Upper lobe of left lung (tissue), 6 donors: ENCODE measurements at regions not wholly inside any gene's neighbourhood (a gene's known extent, or its start where the extent isn't known, plus 50 kb on each side); places are given as distances from the start of the nearest gene placed in this dataset.

Source experiments
- ATAC-seq, 2 donors: fragments of 200-7000 bp; cut with Tn5 transposase; one replicate each; pipeline ENCODE4 v1.9.1; 2022; ENCODE audit warnings: mild to moderate bottlenecking in 2 of 2, moderate library complexity in 2 of 2; ENCODE audit not compliant: low FRiP score in 2 of 2
- DNase-seq, 2 donors: peaks; one replicate each; pipeline ENCODE4 v3.0.0-alpha.2; 2019 to 2020
- H3K27ac ChIP-seq, 4 donors: fragments of 200-600 bp; sonication (generic); one replicate each; pipeline ENCODE4 v1.5.1; 2016 to 2019
- H3K27me3 ChIP-seq, 4 donors: fragments of 200-600 bp; sonication (generic); one replicate each; pipeline ENCODE4 v1.5.1; 2017 to 2019
- H3K36me3 ChIP-seq, 4 donors: fragments of 200-600 bp; sonication (generic); one replicate each; pipeline ENCODE4 v1.5.1; 2016 to 2019
- H3K4me1 ChIP-seq, 4 donors: fragments of 200-600 bp; sonication (generic); one replicate each; pipeline ENCODE4 v1.5.1; 2018 to 2019
- H3K4me3 ChIP-seq, 4 donors: fragments of 200-600 bp; sonication (generic); one replicate each; pipeline ENCODE4 v1.5.1; 2017 to 2019; ENCODE audit warnings: mild to moderate bottlenecking in 2 of 4, moderate library complexity in 1 of 4
- H3K9me3 ChIP-seq, 4 donors: fragments of 200-600 bp; sonication (generic); one replicate each; pipeline ENCODE4 v1.5.1; 2018 to 2019
- EP300 ChIP-seq, 4 donors: sonication (generic); formaldehyde crosslinking; IDR thresholded peaks; one replicate each; pipeline ENCODE4 v1.5.1; 2017; ENCODE audit warnings: antibody characterized with exemption in 4 of 4, control low read depth in 2 of 4
- POLR2A ChIP-seq, 4 donors: fragments of 450-650 bp; IDR thresholded peaks; one replicate each; pipeline ENCODE4 v1.5.1; 2016 to 2017; ENCODE audit warnings: antibody characterized with exemption in 4 of 4, mild to moderate bottlenecking in 2 of 4
- POLR2AphosphoS5 ChIP-seq, 2 donors: sonication (generic); formaldehyde crosslinking; IDR thresholded peaks; one replicate each; pipeline ENCODE4 v1.5.1; 2017; ENCODE audit warnings: antibody characterized with exemption in 2 of 2
- WGBS, 2 donors: methylation state at CpG; one replicate each; pipeline ENCODE4 v1.1.5; 2017 to 2018; 5-methylcytosine and 5-hydroxymethylcytosine counted together
- TF ChIP-seq, protein P1 (sequence below), 6 experiments: fragments of 450-650 bp in 4 of 6; fragments of 200-600 bp in 2 of 6; sonication (generic) in 2 of 6; IDR thresholded peaks; one replicate each; pipeline ENCODE4 v1.5.1; 2016 to 2019; ENCODE audit warnings: antibody characterized with exemption in 6 of 6
- donor health status: DM: no; HTN: no; CAD: no; lungs with moderate emphysema.
- donor health status: DM: no; HTN: yes; CAD: no; lungs with severe emphysema.

DNA sequence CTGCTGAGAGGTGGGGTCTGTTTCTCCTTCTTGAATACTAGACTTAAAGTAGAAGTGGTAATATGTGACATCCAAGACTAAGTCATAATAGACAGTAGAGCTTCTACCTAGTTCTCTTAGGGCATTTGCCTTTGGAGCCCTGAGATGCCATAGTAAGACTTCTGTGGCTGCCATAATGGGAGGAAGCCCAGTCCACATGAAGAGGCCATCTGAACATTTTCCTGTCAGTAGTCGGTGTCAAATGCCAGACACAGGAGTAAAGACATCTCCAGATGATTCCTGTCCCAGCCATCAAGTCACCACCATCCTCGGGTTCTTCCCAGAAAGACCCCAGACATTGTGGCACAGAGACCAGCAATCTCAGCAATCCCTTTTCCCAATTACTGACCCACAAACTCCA lies 58.1 kb upstream of the IRX6 start:
- no peak for ATAC-seq
- H3K27me3 ChIP-seq: no peaks in the 10 kb centered on the region
- H3K4me3 ChIP-seq: no peak overlapping the region
- no peak overlapping the region for H3K27ac ChIP-seq
- no peaks in the 10 kb centered on the region for H3K36me3 ChIP-seq
- peaks cover 0 to 3% (median 0%) of the 10 kb centered on the region in 4 donors for H3K9me3 ChIP-seq
- H3K4me1 ChIP-seq: no peaks in the 10 kb centered on the region
- WGBS, 2 donors: 78 to 80% methylated on average over 2 of the region's 2 CpGs
- DNase-seq: no peak
- TF ChIP-seq EP300 (IDR thresholded peaks at IDR 0.05): no peak
- TF ChIP-seq POLR2A (IDR thresholded peaks at IDR 0.05): no peak
- no peak for TF ChIP-seq POLR2AphosphoS5 (IDR thresholded peaks at IDR 0.05)
- TF ChIP-seq, protein P1, sequence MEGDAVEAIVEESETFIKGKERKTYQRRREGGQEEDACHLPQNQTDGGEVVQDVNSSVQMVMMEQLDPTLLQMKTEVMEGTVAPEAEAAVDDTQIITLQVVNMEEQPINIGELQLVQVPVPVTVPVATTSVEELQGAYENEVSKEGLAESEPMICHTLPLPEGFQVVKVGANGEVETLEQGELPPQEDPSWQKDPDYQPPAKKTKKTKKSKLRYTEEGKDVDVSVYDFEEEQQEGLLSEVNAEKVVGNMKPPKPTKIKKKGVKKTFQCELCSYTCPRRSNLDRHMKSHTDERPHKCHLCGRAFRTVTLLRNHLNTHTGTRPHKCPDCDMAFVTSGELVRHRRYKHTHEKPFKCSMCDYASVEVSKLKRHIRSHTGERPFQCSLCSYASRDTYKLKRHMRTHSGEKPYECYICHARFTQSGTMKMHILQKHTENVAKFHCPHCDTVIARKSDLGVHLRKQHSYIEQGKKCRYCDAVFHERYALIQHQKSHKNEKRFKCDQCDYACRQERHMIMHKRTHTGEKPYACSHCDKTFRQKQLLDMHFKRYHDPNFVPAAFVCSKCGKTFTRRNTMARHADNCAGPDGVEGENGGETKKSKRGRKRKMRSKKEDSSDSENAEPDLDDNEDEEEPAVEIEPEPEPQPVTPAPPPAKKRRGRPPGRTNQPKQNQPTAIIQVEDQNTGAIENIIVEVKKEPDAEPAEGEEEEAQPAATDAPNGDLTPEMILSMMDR (IDR thresholded peaks at IDR 0.05): no peak

DNA sequence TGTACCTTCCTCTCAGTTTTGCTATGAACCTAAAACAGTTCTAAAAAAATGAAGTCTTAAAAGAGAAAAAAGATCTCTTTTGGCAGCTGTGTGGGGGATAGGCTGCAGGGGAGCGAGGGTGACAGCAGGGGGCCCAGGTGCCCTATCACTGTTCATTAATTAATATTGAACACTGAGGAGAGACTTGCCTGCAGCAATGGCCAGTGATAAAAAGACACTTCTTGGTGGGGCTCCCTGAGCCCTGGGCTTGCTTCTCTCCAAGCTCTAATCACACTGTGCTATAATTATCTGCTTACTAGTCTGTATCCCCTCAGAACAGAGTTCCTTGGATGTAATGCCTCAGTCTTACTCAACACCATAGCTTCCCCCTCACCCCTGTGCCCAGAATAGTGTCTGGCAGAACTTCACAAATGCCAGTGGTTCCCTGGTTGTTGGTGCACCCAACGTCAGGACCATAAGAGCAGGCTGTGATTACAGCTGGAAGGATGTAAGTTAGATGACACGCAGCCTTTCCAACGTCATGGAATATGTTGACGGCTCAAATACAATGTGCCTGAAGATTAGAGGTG lies 52.0 kb upstream of the IRX6 start:
- WGBS, 2 donors: 86 to 92% methylated on average over 4 to 5 of the region's 5 CpGs
- no peak overlapping the region for H3K4me3 ChIP-seq
- DNase-seq (no peak), ATAC-seq (no peak)
- no peak overlapping the region for H3K27ac ChIP-seq
- H3K36me3 ChIP-seq: no peaks in the 10 kb centered on the region
- TF ChIP-seq POLR2A (IDR thresholded peaks at IDR 0.05) (no peak), EP300 (IDR thresholded peaks at IDR 0.05) (no peak), POLR2AphosphoS5 (IDR thresholded peaks at IDR 0.05) (no peak)
- TF ChIP-seq, protein P1 (IDR thresholded peaks at IDR 0.05): no peak
- H3K4me1 ChIP-seq: no peaks in the 10 kb centered on the region
- H3K9me3 ChIP-seq: no peaks in the 10 kb centered on the region
- H3K27me3 ChIP-seq: no peaks in the 10 kb centered on the region

DNA sequence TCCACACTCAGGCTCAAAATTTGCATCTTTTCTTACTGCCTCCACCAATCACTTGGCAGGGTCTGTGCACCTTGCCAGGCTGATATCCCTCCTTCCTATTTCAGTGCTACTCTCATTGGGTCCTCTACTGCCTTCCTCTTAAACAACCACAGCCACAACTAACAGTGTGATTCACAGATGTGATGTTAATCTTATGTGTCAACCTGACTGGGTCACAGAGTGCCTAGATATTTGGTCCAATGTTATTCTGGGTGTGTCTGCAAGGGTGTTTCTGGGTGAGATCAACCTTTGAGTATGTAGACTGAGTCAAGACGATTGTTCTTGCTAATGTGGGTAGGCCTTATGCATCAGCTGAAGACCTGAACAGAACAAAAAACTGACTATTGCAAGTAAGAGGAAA lies 51.3 kb upstream of the IRX6 start:
- 73 to 80% methylated on average over 1 of the region's 1 CpG for WGBS, 2 donors
- ATAC-seq (no peak), DNase-seq (no peak)
- Histone ChIP-seq H3K27me3 (no peaks in the 10 kb centered on the region), H3K27ac (no peak overlapping the region), H3K4me3 (no peak overlapping the region), H3K36me3 (no peaks in the 10 kb centered on the region), H3K4me1 (no peaks in the 10 kb centered on the region), H3K9me3 (no peaks in the 10 kb centered on the region)
- TF ChIP-seq POLR2A (IDR thresholded peaks at IDR 0.05): no peak
- TF ChIP-seq, protein P1 (IDR thresholded peaks at IDR 0.05): no peak

DNA sequence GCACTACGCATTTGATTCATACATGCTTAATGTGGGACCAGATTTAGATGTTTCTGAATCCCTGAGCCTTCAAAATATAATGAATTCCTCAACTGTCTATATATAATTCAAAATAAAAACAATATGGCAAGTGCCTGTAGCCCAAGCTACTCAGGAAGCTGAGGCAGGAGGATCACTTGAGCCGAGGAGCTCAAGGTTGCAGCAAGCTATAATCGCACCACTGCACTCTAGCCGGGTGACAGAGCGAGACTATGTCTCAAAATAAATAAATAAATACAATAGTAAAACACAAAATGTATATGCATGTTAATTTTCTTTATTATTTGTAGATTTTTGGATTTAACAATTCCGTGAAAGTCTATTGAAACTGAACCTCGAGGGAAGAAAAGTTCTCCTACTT lies 50.6 kb upstream of the IRX6 start:
- Histone ChIP-seq H3K36me3 (no peaks in the 10 kb centered on the region), H3K9me3 (no peaks in the 10 kb centered on the region), H3K4me3 (no peak overlapping the region), H3K27ac (no peak overlapping the region), H3K27me3 (no peaks in the 10 kb centered on the region), H3K4me1 (no peaks in the 10 kb centered on the region)
- ATAC-seq (no peak), DNase-seq (no peak)
- TF ChIP-seq EP300 (IDR thresholded peaks at IDR 0.05): no peak
- TF ChIP-seq POLR2AphosphoS5 (IDR thresholded peaks at IDR 0.05): no peak
- TF ChIP-seq POLR2A (IDR thresholded peaks at IDR 0.05): no peak
- 88 to 91% methylated on average over 7 of the region's 7 CpGs for WGBS, 2 donors

DNA sequence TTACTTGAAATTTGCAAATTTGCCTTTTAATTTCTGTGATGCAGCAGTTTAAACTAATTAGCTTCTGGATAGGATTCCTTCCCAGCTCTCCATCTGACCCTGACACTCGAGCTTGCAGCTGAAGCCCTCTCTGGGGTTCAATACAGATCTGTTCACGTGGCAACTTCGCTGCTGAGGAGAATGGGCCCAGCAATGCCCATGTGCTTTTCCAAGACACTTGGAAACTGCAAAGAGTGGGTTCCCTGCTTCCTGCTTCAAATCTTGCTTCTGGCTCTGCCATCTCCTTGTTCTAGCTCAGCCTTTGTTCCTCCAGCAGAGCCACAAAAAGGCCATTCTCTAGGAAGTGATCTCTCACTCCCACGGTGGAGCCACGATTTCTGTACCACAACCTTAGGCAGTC lies 50.0 kb upstream of the IRX6 start:
- WGBS, 2 donors: 69% methylated on average over 5 of the region's 5 CpGs
- no peak overlapping the region for H3K4me3 ChIP-seq
- H3K36me3 ChIP-seq: no peaks in the 10 kb centered on the region
- H3K9me3 ChIP-seq: no peaks in the 10 kb centered on the region
- H3K27me3 ChIP-seq: no peaks in the 10 kb centered on the region
- DNase-seq (no peak), ATAC-seq (no peak)
- TF ChIP-seq POLR2AphosphoS5 (IDR thresholded peaks at IDR 0.05) (no peak), EP300 (IDR thresholded peaks at IDR 0.05) (no peak), POLR2A (IDR thresholded peaks at IDR 0.05) (no peak)
- TF ChIP-seq, protein P1 (IDR thresholded peaks at IDR 0.05): no peak
- H3K27ac ChIP-seq: no peak overlapping the region
- H3K4me1 ChIP-seq: no peaks in the 10 kb centered on the region
